GM19043 (cell line): ENCODE measurements at regions not wholly inside any gene's neighbourhood (a gene's known extent, or its start where the extent isn't known, plus 50 kb on each side); places are given as distances from the start of the nearest gene placed in this dataset.

Experiments
- ATAC-seq: cut with Tn5 transposase; IDR thresholded peaks from one replicate; pipeline ENCODE4 v1.9.1; 2021; ENCODE audit warnings: low read depth; ENCODE audit not compliant: unreplicated experiment

GRCh38 chr10:113402602-113403001, 150.3 kb upstream of the HABP2 start:
- ATAC-seq: no peak

GRCh38 chr10:113407218-113407617, 145.6 kb upstream of the HABP2 start:
- ATAC-seq: no peak

GRCh38 chr10:113409175-113409574, 143.7 kb upstream of the HABP2 start:
- ATAC-seq: no peak

GRCh38 chr10:113410618-113411017, 142.2 kb upstream of the HABP2 start:
- no peak for ATAC-seq

- no peak for ATAC-seq
These were observed 141.4 kb upstream of the HABP2 start for GRCh38 chr10:113411456-113411855.

- ATAC-seq: no peak
These were observed 140.7 kb upstream of the HABP2 start for GRCh38 chr10:113412161-113412560.

- ATAC-seq: no peak
These were observed 138.3 kb upstream of the HABP2 start for GRCh38 chr10:113414543-113414942.

GRCh38 chr10:113415246-113415645, 137.6 kb upstream of the HABP2 start:
- no peak for ATAC-seq

- ATAC-seq: no peak
These were observed 132.7 kb upstream of the HABP2 start for GRCh38 chr10:113420057-113420732.

- ATAC-seq: no peak
These were observed 131.8 kb upstream of the HABP2 start for GRCh38 chr10:113420733-113421675.

GRCh38 chr10:113422371-113422770, 130.5 kb upstream of the HABP2 start:
- no peak for ATAC-seq

GRCh38 chr10:113423981-113424721, 128.7 kb upstream of the HABP2 start:
- no peak for ATAC-seq

- ATAC-seq: no peak
These were observed 127.8 kb upstream of the HABP2 start for GRCh38 chr10:113425008-113425407.

- no peak for ATAC-seq
These were observed 127.3 kb upstream of the HABP2 start for GRCh38 chr10:113425541-113425951.

GRCh38 chr10:113426181-113426877, 126.5 kb upstream of the HABP2 start:
- no peak for ATAC-seq

GRCh38 chr10:113427236-113427735, 125.6 kb upstream of the HABP2 start:
- no peak for ATAC-seq

- ATAC-seq: no peak
These were observed 124.9 kb upstream of the HABP2 start for GRCh38 chr10:113427811-113428558.

- no peak for ATAC-seq
These were observed 122.0 kb upstream of the HABP2 start for GRCh38 chr10:113430634-113431397.
